IMR-90 (cell line): ENCODE measurements at regions not wholly inside any gene's neighbourhood (a gene's known extent, or its start where the extent isn't known, plus 50 kb on each side); places are given as distances from the start of the nearest gene placed in this dataset.

Experiments
- ATAC-seq: fragments of 200-7000 bp; cut with Tn5 transposase; 2 replicates; pipeline ENCODE4 v1.9.1; 2020; ENCODE audit warnings: low read depth, mild to moderate bottlenecking, moderate library complexity
- BruUV-seq: library from RNA; stranded (reverse); fragments of 400-500 nt; replicated peaks from 2 replicates; lab custom pipeline; 2021; lab: Mats Ljungman, UMichigan
- CTCF ChIA-PET: fragments of 300-600 bp; formaldehyde crosslinking; extraction: SDS; loops from one replicate; lab custom pipeline; 2021; ENCODE audit warnings: antibody characterized with exemption; lab: Yijun Ruan, JAX
- POLR2A ChIA-PET: fragments of 300-600 bp; sonication (Branson Sonifier 250); formaldehyde crosslinking; loops from one replicate; lab custom pipeline; 2022; ENCODE audit warnings: antibody characterized with exemption; ENCODE audit not compliant: unreplicated experiment; lab: Charles Lee
- DNase-seq: peaks from one replicate; pipeline ENCODE4 v3.0.0; 2013
- H2AFZ ChIP-seq: replicated peaks from 2 replicates; pipeline ENCODE3; 2013; ENCODE audit warnings: low read length, mild to moderate bottlenecking; ENCODE audit not compliant: poor library complexity
- H2AK5ac ChIP-seq: 2 replicates; pipeline ENCODE4 v1.6.1; 2013; ENCODE audit warnings: low read depth, low read length, inconsistent platforms
- H2AK9ac ChIP-seq: replicated peaks from 2 replicates; pipeline ENCODE3; 2013; ENCODE audit warnings: mild to moderate bottlenecking, low read depth, low read length, moderate library complexity; ENCODE audit not compliant: poor library complexity
- H2BK120ac ChIP-seq: 2 replicates; pipeline ENCODE4 v1.6.1; 2013; ENCODE audit warnings: low read depth, low read length, inconsistent platforms
- H2BK15ac ChIP-seq: 3 replicates; pipeline ENCODE4 v1.6.1; 2013; ENCODE audit warnings: low read depth, low read length, inconsistent platforms
- H2BK20ac ChIP-seq: 2 replicates; pipeline ENCODE4 v1.6.1; 2013; ENCODE audit warnings: low read depth, mild to moderate bottlenecking, inconsistent platforms, low read length, moderate library complexity
- H2BK5ac ChIP-seq: 2 replicates; pipeline ENCODE4 v1.6.1; 2013; ENCODE audit warnings: mild to moderate bottlenecking, low read depth, low read length, inconsistent platforms; ENCODE audit not compliant: poor library complexity, severe bottlenecking
- H3K14ac ChIP-seq: replicated peaks from 2 replicates; pipeline ENCODE4 v1.6.1; 2013; ENCODE audit warnings: low read depth, low read length, inconsistent platforms
- H3K18ac ChIP-seq: 2 replicates; pipeline ENCODE4 v1.6.1; 2013; ENCODE audit warnings: low read depth, low read length, control low read depth
- H3K23ac ChIP-seq: 2 replicates; pipeline ENCODE4 v1.6.1; 2013; ENCODE audit warnings: low read depth, low read length, inconsistent platforms
- H3K27ac ChIP-seq: 2 replicates; pipeline ENCODE4 v1.5.1; 2013; ENCODE audit warnings: mild to moderate bottlenecking, control low read depth, low read length; ENCODE audit not compliant: insufficient read depth
- H3K27me3 ChIP-seq: 2 replicates; pipeline ENCODE4 v1.6.1; 2013; ENCODE audit warnings: low read length; ENCODE audit not compliant: control insufficient read depth, insufficient read depth
- H3K36me3 ChIP-seq: 2 replicates; pipeline ENCODE4 v1.6.1; 2013; ENCODE audit warnings: low read length, mixed read lengths; ENCODE audit not compliant: control insufficient read depth, insufficient read depth
- H3K4ac ChIP-seq: 2 replicates; pipeline ENCODE4 v1.6.1; 2013; ENCODE audit warnings: low read depth, low read length, inconsistent platforms
- H3K4me1 ChIP-seq: 2 replicates; pipeline ENCODE4 v1.6.1; 2013; ENCODE audit warnings: low read length, mixed read lengths; ENCODE audit not compliant: control insufficient read depth, insufficient read depth
- H3K4me2 ChIP-seq: 2 replicates; pipeline ENCODE4 v1.6.1; 2013; ENCODE audit warnings: low read depth, mild to moderate bottlenecking, control low read depth, low read length, moderate library complexity
- H3K4me3 ChIP-seq: 2 replicates; pipeline ENCODE4 v1.5.1; 2013; ENCODE audit warnings: low read depth, mild to moderate bottlenecking, control low read depth, low read length, moderate library complexity; ENCODE audit not compliant: insufficient read depth
- H3K56ac ChIP-seq: 2 replicates; pipeline ENCODE4 v1.6.1; 2013; ENCODE audit warnings: low read length, inconsistent platforms; ENCODE audit not compliant: insufficient read depth; ENCODE audit errors: extremely low read depth
- H3K79me1 ChIP-seq, 2 experiments: 2 replicates each; pipeline ENCODE4 v1.6.1; 2013; ENCODE audit warnings: low read length in 2 of 2, inconsistent platforms in 1 of 2, low read depth in 1 of 2
- H3K9ac ChIP-seq: 2 replicates; pipeline ENCODE4 v1.6.1; 2013; ENCODE audit warnings: low read depth, low read length, control low read depth
- H3K9me1 ChIP-seq: 2 replicates; pipeline ENCODE4 v1.6.1; 2013; ENCODE audit warnings: low read length, inconsistent platforms; ENCODE audit not compliant: insufficient read depth
- H3K9me3 ChIP-seq: 2 replicates; pipeline ENCODE4 v1.6.1; 2013; ENCODE audit warnings: low read length; ENCODE audit not compliant: control insufficient read depth, insufficient read depth
- H4K20me1 ChIP-seq: 2 replicates; pipeline ENCODE4 v1.6.1; 2013; ENCODE audit warnings: low read length, inconsistent platforms; ENCODE audit not compliant: insufficient read depth
- H4K5ac ChIP-seq: 2 replicates; pipeline ENCODE4 v1.6.1; 2013; ENCODE audit warnings: mild to moderate bottlenecking, low read depth, low read length, control low read depth
- H4K8ac ChIP-seq, 2 experiments: 2 replicates each; pipeline ENCODE4 v1.6.1; 2013; ENCODE audit warnings: low read depth in 2 of 2, low read length in 2 of 2, control low read depth in 1 of 2, inconsistent platforms in 1 of 2
- H4K91ac ChIP-seq: 2 replicates; pipeline ENCODE4 v1.6.1; 2013; ENCODE audit warnings: low read depth, low read length, inconsistent platforms; ENCODE audit not compliant: insufficient read depth
- BHLHE40 ChIP-seq: fragments of 150-350 bp; IDR thresholded peaks from 2 replicates; pipeline ENCODE4 v1.6.1; 2016; ENCODE audit warnings: mild to moderate bottlenecking, low read depth, low read length
- CHD1 ChIP-seq: IDR thresholded peaks from 2 replicates; pipeline ENCODE4 v1.6.1; 2012; ENCODE audit warnings: low read depth, low read length, improper control_type of control experiment
- FOS ChIP-seq: fragments of 150-350 bp; IDR thresholded peaks from 2 replicates; pipeline ENCODE4 v1.6.1; 2016; ENCODE audit warnings: low read depth, low read length
- MXI1 ChIP-seq: IDR thresholded peaks from 2 replicates; pipeline ENCODE4 v1.6.1; 2012; ENCODE audit warnings: low read depth, mild to moderate bottlenecking, low read length, moderate library complexity, borderline replicate concordance
- POLR2A ChIP-seq: IDR thresholded peaks from 2 replicates; pipeline ENCODE4 v1.6.1; 2012; ENCODE audit warnings: mild to moderate bottlenecking, low read depth, low read length
- RAD21 ChIP-seq: IDR thresholded peaks from 2 replicates; pipeline ENCODE4 v1.6.1; 2012; ENCODE audit warnings: low read length, improper control_type of control experiment
- RCOR1 ChIP-seq: IDR thresholded peaks from 2 replicates; pipeline ENCODE4 v1.6.1; 2012; ENCODE audit warnings: mild to moderate bottlenecking, low read length, improper control_type of control experiment; ENCODE audit not compliant: insufficient replicate concordance
- WGBS, 2 experiments: methylation state at CpG; one replicate each; pipeline versions ENCODE4 v1.1.5 to v1.1.7; 2013; ENCODE audit warnings: missing lambda C conversion rate in 2 of 2; ENCODE audit not compliant: insufficient read length in 1 of 2; ENCODE audit errors: extremely low coverage in 2 of 2; 5-methylcytosine and 5-hydroxymethylcytosine counted together
- dilution Hi-C: fragments of 300-500 bp; cut with HindIII; formaldehyde crosslinking; loops from one replicate; pipeline ENCODE4 v1.14.3; 2018; ENCODE audit warnings: low sequenced_read_pairs; ENCODE audit not compliant: unreplicated experiment
- in situ Hi-C: fragments of 300-500 bp; cut with MboI; formaldehyde crosslinking; loops from 3 replicates; pipeline ENCODE4 v1.14.3; 2019; ENCODE audit warnings: low sequenced_read_pairs, inconsistent platforms, mixed read lengths
- intact Hi-C: fragments of 100-400 bp; cut with micrococcal nuclease; formaldehyde crosslinking; loops from 2 replicates; pipeline ENCODE4 v1.10.0; 2022
- TF ChIP-seq, protein P1 (sequence below): fragments of 150-350 bp; IDR thresholded peaks from 2 replicates; pipeline ENCODE4 v1.6.1; 2016; ENCODE audit warnings: low read depth, mild to moderate bottlenecking, low read length, moderate library complexity, borderline replicate concordance
- TF ChIP-seq, protein P2 (sequence below): conservative IDR thresholded peaks from 2 replicates; pipeline ENCODE4 v1.5.1; 2012; ENCODE audit warnings: mild to moderate bottlenecking, low read depth, low read length, improper control_type of control experiment

DNA sequence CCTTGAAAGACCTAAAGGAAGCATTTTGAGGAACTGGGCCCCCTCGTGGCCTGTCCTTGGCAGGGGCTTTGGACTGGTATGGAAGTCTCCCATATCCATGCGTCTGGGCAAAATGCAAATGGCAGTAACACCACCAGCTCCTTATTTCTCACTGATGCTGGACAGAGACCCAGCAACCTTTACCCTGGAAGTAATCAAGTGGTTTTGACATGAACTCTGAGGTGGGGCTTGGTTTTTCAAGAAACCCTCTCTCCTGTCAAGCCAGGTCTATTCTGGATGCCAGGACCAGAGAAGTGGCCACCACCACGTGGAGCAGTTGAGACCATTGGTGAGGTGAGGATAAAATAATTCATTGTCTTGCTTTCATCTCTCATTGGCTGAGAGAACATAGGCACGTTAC lies 84.4 kb downstream of the OTUD1 start:
- Histone ChIP-seq H2BK5ac (no peak overlapping the region), H4K8ac (no peak overlapping the region), H2AFZ (no peak overlapping the region), H3K27ac (no peak overlapping the region), H4K20me1 (no peaks in the 10 kb centered on the region), H3K14ac (no peak overlapping the region), H3K27me3 (no peaks in the 10 kb centered on the region), H3K23ac (no peak overlapping the region), H3K4me3 (no peak overlapping the region), H3K79me1 (no peaks in the 10 kb centered on the region), H3K4me2 (no peak overlapping the region), H4K91ac (no peak overlapping the region), H3K56ac (no peak overlapping the region), H2AK5ac (no peak overlapping the region), H2AK9ac (no peak overlapping the region), H3K9ac (no peak overlapping the region), H3K4me1 (no peaks in the 10 kb centered on the region), H2BK120ac (no peak overlapping the region), H3K9me3 (no peaks in the 10 kb centered on the region), H4K5ac (no peak overlapping the region), H3K18ac (no peak overlapping the region), H2BK15ac (no peak overlapping the region), H3K9me1 (no peaks in the 10 kb centered on the region), H3K4ac (no peak overlapping the region), H2BK20ac (no peak overlapping the region), H3K36me3 (no peaks in the 10 kb centered on the region)
- DNase-seq (no peak), ATAC-seq (no peak)
- TF ChIP-seq POLR2A (no peak), MXI1 (no peak), RCOR1 (no peak), RAD21 (no peak), BHLHE40 (no peak), FOS (no peak), CHD1 (no peak)
- TF ChIP-seq, protein P1, sequence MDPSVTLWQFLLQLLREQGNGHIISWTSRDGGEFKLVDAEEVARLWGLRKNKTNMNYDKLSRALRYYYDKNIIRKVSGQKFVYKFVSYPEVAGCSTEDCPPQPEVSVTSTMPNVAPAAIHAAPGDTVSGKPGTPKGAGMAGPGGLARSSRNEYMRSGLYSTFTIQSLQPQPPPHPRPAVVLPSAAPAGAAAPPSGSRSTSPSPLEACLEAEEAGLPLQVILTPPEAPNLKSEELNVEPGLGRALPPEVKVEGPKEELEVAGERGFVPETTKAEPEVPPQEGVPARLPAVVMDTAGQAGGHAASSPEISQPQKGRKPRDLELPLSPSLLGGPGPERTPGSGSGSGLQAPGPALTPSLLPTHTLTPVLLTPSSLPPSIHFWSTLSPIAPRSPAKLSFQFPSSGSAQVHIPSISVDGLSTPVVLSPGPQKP = no peak
- TF ChIP-seq, protein P2, sequence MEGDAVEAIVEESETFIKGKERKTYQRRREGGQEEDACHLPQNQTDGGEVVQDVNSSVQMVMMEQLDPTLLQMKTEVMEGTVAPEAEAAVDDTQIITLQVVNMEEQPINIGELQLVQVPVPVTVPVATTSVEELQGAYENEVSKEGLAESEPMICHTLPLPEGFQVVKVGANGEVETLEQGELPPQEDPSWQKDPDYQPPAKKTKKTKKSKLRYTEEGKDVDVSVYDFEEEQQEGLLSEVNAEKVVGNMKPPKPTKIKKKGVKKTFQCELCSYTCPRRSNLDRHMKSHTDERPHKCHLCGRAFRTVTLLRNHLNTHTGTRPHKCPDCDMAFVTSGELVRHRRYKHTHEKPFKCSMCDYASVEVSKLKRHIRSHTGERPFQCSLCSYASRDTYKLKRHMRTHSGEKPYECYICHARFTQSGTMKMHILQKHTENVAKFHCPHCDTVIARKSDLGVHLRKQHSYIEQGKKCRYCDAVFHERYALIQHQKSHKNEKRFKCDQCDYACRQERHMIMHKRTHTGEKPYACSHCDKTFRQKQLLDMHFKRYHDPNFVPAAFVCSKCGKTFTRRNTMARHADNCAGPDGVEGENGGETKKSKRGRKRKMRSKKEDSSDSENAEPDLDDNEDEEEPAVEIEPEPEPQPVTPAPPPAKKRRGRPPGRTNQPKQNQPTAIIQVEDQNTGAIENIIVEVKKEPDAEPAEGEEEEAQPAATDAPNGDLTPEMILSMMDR = no peak
- ChIA-PET CTCF (no interaction called here), POLR2A (no interaction called here)
- dilution Hi-C loops (no loop called here), in situ Hi-C loops (no loop called here), intact Hi-C loops (no loop called here)
- WGBS, 2 experiments = no CpG with 5 or more reads among the region's 4 CpGs
- no TSS peak for BruUV-seq
